Activated naive CD8-positive, alpha-beta T cell treated with anti-CD3 and anti-CD28 coated beads for 36 hours (primary cell): ENCODE measurements at regions not wholly inside any gene's neighbourhood (a gene's known extent, or its start where the extent isn't known, plus 50 kb on each side); places are given as distances from the start of the nearest gene placed in this dataset.
"Not testable (repeated sequence)": the region's sequence is repeated elsewhere in the genome, so short reads cannot be mapped to it uniquely, and the experiment has no call there.

Source experiments
- DNase-seq: peaks from one replicate; pipeline ENCODE4 v3.0.0; 2021
- H3K27ac Mint-ChIP-seq: one replicate; pipeline ENCODE4 v1.8.0; 2022; ENCODE audit warnings: mild to moderate bottlenecking, moderate library complexity, mixed read lengths
- H3K27me3 Mint-ChIP-seq: one replicate; pipeline ENCODE4 v1.8.0; 2022; ENCODE audit warnings: mild to moderate bottlenecking, mixed read lengths
- H3K36me3 Mint-ChIP-seq: one replicate; pipeline ENCODE4 v1.8.0; 2021; ENCODE audit warnings: mild to moderate bottlenecking, mixed read lengths
- H3K4me1 Mint-ChIP-seq: one replicate; pipeline ENCODE4 v1.8.0; 2021; ENCODE audit warnings: mixed read lengths
- H3K4me3 Mint-ChIP-seq: one replicate; pipeline ENCODE4 v1.8.0; 2022; ENCODE audit warnings: mild to moderate bottlenecking, moderate library complexity, mixed read lengths
- H3K9me3 Mint-ChIP-seq: one replicate; pipeline ENCODE4 v1.8.0; 2022; ENCODE audit warnings: mixed read lengths

GRCh38 chr9:42239445-42240260, 56.2 kb downstream of the SPATA31A6 start:
- not testable (repeated sequence) for H3K9me3 Mint-ChIP-seq, H3K4me1 Mint-ChIP-seq, H3K27ac Mint-ChIP-seq

GRCh38 chr9:42240261-42240579, 56.8 kb downstream of the SPATA31A6 start:
- H3K4me3 Mint-ChIP-seq, H3K27ac Mint-ChIP-seq, H3K4me1 Mint-ChIP-seq, H3K9me3 Mint-ChIP-seq, H3K27me3 Mint-ChIP-seq, H3K36me3 Mint-ChIP-seq, DNase-seq: not testable (repeated sequence)

More at GRCh38 chr9:42239445-42240260, 56.2 kb downstream of the SPATA31A6 start:
- H3K36me3 Mint-ChIP-seq, H3K4me3 Mint-ChIP-seq, H3K27me3 Mint-ChIP-seq, DNase-seq: not testable (repeated sequence)

DNA sequence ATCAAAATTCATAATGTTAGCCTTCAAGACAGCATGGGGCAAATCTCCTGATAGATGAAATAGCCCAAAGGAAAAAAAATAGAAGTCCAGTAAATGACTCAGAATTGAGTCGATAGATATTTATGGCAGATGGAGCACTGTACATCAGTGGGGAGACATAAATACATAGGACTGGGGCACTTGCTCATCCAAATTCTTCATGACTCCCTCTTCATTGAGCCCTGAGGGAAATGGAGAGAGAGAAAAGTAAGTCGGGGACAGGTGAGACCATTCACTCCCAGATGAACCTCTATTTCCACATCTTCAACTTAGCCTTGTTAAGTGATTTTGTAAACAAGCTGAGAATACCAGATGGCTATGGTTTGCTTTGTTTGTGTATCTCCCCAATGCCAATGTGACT, 59.8 kb downstream of the SPATA31A6 start:
- not testable (repeated sequence) for H3K4me3 Mint-ChIP-seq, H3K36me3 Mint-ChIP-seq, H3K27ac Mint-ChIP-seq, DNase-seq, H3K9me3 Mint-ChIP-seq, H3K4me1 Mint-ChIP-seq, H3K27me3 Mint-ChIP-seq

GRCh38 chr9:42243822-42244221, 60.4 kb downstream of the SPATA31A6 start:
- not testable (repeated sequence) for H3K27ac Mint-ChIP-seq, H3K9me3 Mint-ChIP-seq, H3K4me3 Mint-ChIP-seq, H3K4me1 Mint-ChIP-seq, H3K27me3 Mint-ChIP-seq, H3K36me3 Mint-ChIP-seq, DNase-seq

DNA sequence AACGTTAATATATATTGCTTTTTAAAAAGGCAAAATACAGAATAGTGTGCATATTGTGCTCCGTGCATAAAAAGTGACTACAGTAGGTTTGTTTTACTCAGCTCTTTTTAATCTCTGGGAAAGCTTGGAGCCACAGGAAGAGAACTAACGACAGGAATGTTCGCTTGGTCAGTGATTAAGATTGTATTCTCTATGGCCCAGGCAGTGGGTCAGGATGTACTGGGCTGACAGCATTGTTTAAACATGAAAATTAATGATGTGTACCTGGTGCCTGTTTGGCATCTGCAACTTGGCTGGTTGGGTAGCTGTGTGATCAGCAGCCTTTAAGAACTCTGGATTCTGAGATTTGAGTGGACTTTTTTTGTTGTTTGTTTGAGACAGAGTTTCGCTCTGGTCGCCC, 85.3 kb downstream of the SPATA31A6 start:
- H3K27ac Mint-ChIP-seq, H3K4me1 Mint-ChIP-seq, DNase-seq, H3K9me3 Mint-ChIP-seq, H3K4me3 Mint-ChIP-seq, H3K27me3 Mint-ChIP-seq, H3K36me3 Mint-ChIP-seq: not testable (repeated sequence)

GRCh38 chr9:42269171-42269570, 85.7 kb downstream of the SPATA31A6 start:
- not testable (repeated sequence) for H3K27ac Mint-ChIP-seq

DNA sequence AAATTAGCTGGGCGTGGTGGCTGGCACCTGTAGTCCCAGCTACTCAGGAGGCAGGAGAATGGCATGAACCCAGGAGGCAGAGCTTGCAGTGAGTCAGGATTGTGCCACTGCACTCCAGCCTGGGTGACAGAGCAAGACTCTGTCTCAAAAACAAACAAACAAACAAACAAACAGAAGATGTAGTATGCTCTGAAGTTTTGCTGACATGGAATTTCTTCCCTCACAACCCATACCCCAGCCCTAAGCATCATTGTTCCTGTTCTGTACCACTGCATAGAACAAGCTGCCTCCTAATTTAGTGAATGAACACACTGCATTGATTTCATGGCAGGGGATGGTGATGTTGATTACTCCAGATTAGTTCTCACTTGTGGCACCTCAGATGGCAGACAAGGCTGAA, 89.7 kb downstream of the SPATA31A6 start:
- H3K4me1 Mint-ChIP-seq, H3K36me3 Mint-ChIP-seq, H3K9me3 Mint-ChIP-seq, H3K4me3 Mint-ChIP-seq, H3K27ac Mint-ChIP-seq, H3K27me3 Mint-ChIP-seq, DNase-seq: not testable (repeated sequence)

More at GRCh38 chr9:42269171-42269570, 85.7 kb downstream of the SPATA31A6 start:
- H3K4me3 Mint-ChIP-seq, H3K36me3 Mint-ChIP-seq, H3K9me3 Mint-ChIP-seq, H3K4me1 Mint-ChIP-seq, DNase-seq, H3K27me3 Mint-ChIP-seq: not testable (repeated sequence)

GRCh38 chr9:42275141-42275540, 91.7 kb downstream of the SPATA31A6 start:
- no peak for DNase-seq
- Mint-ChIP-seq H3K27ac (no peak overlapping the region), H3K36me3 (no peaks in the 10 kb centered on the region), H3K4me3 (no peak overlapping the region), H3K4me1 (no peaks in the 10 kb centered on the region), H3K9me3 (no peaks in the 10 kb centered on the region), H3K27me3 (no peaks in the 10 kb centered on the region)

- H3K27me3 Mint-ChIP-seq, H3K4me1 Mint-ChIP-seq, H3K9me3 Mint-ChIP-seq, H3K27ac Mint-ChIP-seq, H3K36me3 Mint-ChIP-seq, H3K4me3 Mint-ChIP-seq, DNase-seq: not testable (repeated sequence)
Measured at GRCh38 chr9:42282531-42283178, 99.2 kb downstream of the SPATA31A6 start.

- not testable (repeated sequence) for H3K4me1 Mint-ChIP-seq, H3K27me3 Mint-ChIP-seq, DNase-seq, H3K9me3 Mint-ChIP-seq, H3K36me3 Mint-ChIP-seq, H3K27ac Mint-ChIP-seq, H3K4me3 Mint-ChIP-seq
Measured at GRCh38 chr9:42283179-42283543, 99.7 kb downstream of the SPATA31A6 start.

DNA sequence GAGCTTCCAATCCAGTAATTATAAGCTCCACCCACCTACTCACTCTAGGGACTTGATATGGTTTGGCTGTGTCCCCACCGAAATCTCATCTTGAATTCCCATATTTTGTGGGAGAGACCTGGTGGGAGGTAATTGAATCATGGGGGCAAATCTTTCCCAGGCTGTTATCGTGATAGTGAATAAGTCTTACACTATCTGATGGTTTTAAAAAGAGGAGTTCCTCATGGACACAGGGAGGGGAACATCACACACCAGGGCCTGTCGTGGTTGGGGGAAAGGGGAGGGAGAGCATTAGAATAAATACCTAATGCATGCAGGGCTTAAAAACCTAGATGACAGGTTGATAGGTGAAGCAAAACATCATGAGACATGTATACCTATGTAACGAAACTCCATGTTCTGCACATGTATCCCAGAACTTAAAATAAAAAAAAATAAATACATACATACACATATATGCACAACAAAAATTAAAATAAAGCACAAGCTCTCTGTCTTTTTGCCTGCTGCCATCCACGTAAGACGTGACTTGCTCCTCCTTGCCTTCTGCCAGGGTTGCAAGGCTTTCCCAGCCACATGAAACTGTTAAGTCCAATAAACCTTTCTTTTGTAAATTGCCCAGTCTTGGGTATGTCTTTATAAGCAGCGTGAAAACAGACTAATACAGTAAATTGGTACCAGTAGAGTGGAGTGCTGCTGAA, 102.8 kb downstream of the SPATA31A6 start:
- not testable (repeated sequence) for H3K36me3 Mint-ChIP-seq, H3K9me3 Mint-ChIP-seq, H3K27me3 Mint-ChIP-seq, H3K4me3 Mint-ChIP-seq, H3K27ac Mint-ChIP-seq, DNase-seq, H3K4me1 Mint-ChIP-seq

- H3K36me3 Mint-ChIP-seq, H3K9me3 Mint-ChIP-seq, DNase-seq, H3K27ac Mint-ChIP-seq, H3K4me3 Mint-ChIP-seq, H3K4me1 Mint-ChIP-seq, H3K27me3 Mint-ChIP-seq: not testable (repeated sequence)
Measured at GRCh38 chr9:42288002-42288864, 104.8 kb downstream of the SPATA31A6 start.

DNA sequence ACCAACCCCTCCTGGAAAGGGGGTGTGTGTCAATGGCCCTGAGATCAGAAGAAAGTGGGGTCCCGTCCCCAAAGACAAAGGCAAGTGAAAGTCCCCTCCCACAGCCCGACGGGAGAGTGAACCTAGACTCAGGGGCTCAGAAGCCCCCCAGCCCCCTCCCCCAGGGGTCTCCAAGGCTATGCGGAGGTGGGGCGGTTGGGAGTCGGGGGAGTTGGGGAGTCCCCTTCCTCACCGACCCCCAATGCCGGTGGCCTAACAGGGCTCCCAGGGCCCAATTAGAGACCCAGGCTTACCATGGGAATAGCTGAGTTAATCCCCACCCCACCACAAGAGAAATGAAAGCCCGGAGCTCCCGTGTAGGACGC, 105.4 kb downstream of the SPATA31A6 start:
- H3K4me3 Mint-ChIP-seq, DNase-seq, H3K27me3 Mint-ChIP-seq, H3K27ac Mint-ChIP-seq, H3K4me1 Mint-ChIP-seq, H3K9me3 Mint-ChIP-seq, H3K36me3 Mint-ChIP-seq: not testable (repeated sequence)

DNA sequence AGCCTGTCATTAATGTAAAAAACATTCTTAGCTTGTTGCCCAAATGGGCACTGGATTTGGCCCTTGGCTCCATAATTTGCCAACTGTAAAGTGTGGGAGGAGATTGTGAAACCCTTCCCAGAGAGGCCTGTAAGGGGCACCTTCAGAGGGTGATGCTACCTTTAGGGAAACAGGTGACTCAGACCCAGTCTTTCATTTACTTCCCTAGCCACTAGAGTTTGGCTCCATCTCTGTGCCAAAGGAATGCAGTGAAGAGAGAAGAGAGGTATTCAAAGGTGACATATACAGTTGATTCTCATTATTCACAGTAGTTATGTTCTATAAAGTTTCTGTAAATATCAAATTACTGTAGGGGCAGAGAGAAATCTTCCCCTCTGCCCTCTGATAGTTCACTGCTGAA, 116.7 kb downstream of the SPATA31A6 start:
- not testable (repeated sequence) for DNase-seq, H3K27ac Mint-ChIP-seq, H3K27me3 Mint-ChIP-seq, H3K4me3 Mint-ChIP-seq, H3K9me3 Mint-ChIP-seq, H3K4me1 Mint-ChIP-seq, H3K36me3 Mint-ChIP-seq

DNA sequence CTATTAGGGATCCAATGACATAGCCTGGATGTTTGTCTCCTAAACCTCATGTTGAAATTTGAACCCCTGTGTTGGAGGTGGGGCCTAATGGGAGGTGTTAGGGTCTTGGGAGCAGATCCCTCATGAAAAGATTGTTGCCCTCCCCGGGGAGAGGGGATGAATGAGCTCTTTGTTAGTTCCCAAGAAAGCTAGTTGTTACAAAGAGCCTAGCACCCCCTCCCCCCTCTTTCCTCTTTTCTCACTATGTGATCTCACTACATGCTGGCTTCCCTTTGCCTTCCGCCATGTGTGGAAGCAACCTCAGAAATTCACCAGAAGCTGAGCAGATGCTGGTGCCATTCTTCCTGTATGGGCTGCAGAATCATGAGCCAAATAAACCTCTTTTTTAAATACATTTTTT, 123.2 kb downstream of the SPATA31A6 start:
- H3K4me3 Mint-ChIP-seq, H3K9me3 Mint-ChIP-seq, H3K27ac Mint-ChIP-seq, H3K36me3 Mint-ChIP-seq, H3K4me1 Mint-ChIP-seq, DNase-seq, H3K27me3 Mint-ChIP-seq: not testable (repeated sequence)
